Fibroblast of the conjunctiva (primary cell): ENCODE measurements at regions not wholly inside any gene's neighbourhood (a gene's known extent, or its start where the extent isn't known, plus 50 kb on each side); places are given as distances from the start of the nearest gene placed in this dataset.
"Not testable (repeated sequence)": the region's sequence is repeated elsewhere in the genome, so short reads cannot be mapped to it uniquely, and the experiment has no call there.

ENCODE experiments used
- DNase-seq: peaks from one replicate; pipeline ENCODE4 v3.0.0-alpha.2; 2010; ENCODE audit warnings: low read depth

DNA sequence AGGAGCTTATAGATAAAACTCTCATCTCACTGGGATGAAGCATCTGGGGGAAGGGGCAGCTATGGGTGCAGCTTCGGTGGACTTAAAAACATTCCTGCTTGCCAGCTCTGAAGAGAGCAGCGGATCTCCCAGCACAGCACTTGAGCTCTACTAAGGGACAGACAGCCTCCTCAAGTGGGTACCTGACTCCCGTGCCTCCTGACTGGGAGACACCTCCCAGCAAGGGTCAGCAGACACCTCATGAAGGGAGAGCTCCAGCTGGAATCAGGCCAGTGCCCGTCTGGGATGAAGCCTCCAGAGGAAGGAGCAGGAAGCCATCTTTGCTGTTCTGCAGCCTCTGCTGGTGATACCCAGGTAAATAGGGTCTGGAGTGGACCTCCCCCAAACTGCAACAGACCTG, 345.2 kb upstream of the SYT1 start:
- DNase-seq: no peak

DNA sequence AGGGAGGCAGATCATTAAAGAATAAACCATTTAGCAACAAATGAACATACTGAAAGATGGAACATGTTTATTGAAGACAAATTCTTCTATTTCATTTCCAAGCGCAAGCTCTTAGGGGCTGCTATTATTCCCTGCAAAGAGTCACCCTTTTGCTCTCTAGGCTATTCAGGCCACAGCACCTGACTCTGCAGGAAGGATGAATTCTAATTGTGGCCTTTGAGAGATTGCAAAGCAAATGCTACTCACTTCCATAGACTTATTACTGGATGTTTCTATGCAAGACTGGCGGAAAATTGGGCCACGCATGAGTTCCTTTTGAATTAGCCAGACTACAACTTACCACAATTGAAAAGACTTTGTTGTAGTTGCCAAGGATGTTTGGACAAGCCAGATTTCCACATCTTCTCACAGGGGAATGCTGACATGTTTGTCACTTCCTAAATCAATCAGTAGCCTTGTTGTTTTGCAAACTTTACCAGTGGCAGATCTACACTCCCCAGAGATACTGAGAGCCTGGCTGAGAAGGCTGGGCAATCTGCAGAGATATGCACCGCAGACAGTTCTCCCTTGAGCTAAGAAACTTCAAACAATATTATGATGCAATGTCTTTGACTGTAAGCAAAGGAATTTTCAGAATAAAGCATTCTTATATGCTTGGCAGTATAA, 334.3 kb upstream of the SYT1 start:
- no peak for DNase-seq

DNA sequence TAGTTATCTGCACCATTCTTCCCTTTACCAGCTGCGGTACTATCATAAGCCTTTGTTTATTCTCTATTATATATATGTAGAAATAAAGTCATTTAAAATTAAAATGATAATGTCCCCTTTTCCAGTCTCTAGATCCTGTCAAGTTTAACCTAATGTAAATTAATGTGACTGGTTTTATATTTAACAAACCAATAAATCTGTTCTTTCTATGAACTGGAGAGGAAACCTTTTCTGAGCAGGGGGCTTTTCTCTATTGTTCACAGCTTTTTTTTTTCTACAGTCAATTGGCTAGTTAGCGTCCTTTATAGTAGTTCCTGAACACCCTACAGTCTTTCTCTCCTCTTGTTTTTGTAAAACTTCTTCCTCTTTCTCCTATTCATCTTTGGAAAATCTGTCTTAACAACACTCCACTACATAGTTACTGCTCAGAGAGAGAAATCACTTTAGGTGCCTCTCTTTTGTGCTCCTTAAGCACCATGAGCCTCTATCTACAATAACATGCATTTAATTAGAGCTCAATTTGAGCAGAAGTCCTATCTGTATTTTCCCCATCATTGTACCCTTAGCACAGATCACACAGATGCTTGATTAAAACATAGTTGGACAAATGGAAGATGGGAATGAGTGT, 332.6 kb upstream of the SYT1 start:
- no peak for DNase-seq

DNA sequence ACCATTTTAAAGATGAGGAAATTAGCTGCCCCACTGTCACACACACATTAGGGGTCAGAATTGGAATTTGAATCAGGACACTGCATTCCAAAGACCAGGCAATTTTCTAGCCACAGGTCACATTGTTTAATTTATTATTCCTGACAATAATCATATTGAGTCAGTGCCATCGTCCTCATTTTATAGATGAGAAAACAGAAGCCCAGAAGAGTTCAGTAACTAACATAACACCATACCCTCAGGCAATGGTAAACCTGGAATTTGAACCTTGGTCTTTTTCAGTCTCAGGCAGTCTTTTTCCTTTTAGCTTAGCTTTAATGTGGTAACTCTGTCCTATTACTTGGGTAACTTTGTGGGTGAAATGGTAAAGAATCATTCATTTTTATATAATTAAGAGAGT, 330.3 kb upstream of the SYT1 start:
- no peak for DNase-seq

DNA sequence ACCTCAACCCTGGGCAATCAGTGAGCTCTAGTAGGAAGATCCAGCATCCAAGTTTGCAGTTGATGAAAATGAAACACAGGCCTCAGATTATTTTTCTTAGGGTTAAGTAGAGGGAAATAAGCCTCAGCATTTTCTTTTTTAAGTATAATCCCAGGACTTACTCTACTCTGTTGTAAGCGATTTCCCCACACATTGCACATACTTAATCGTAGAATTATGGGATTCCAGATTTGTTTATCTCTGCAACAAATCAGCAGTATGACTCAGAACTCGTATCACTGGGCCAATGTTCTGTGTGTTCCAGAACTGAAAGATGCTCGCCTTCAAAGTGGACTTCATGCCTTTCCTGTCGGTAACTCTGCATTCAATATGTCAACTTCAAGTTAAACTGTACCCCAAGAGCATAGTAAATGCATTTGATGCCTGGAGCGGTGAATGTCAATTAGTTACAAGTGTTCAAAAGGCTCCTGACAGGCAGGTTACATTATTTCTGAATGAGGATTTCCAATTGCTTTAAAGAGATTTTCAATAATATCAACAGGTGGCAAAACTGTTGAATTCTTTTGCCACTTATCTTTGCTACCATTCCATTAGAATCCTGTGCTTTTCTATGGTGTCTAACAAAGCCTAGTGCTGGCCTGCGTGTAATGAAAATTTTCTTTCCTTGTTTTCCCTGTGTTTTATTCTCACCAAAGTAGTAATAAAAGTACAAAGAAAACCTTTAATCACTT, 323.8 kb upstream of the SYT1 start:
- no peak for DNase-seq

DNA sequence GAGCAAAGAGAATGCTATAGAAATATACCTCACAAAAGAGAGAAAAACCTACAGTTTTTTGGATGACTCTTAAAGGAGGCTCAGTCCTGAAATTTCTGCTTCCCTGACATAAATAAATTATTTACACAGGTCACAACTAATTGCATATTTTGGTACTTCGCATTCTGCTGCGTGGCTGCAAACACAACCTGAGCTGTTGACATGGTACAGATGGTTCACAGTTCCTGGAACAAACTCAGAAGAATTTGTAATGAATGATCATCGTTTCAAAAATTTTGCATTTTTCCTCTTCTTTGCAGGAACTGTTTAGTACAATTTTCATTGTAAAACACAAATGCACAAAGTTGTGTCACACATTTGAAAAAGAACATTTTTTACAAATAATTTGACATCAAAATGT, 313.7 kb upstream of the SYT1 start:
- no peak for DNase-seq

DNA sequence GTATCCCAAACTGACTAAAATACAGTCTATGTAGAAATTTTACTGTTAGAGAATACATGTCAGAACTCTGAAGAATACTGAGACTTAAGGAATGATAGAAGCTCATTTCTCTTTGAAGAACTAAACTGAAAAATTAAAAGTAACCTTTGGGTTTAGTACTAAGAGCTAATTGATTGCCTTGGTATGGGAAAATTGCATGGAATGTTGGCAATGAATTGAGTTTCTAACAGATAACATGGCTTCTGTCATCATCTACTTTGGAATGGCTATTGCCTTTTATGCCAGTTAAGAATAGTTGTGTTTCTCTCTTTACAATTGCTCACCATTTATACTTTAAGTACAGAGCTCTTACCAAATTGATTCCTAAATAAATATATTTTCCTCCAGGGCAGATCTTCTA, 308.8 kb upstream of the SYT1 start:
- DNase-seq: no peak

DNA sequence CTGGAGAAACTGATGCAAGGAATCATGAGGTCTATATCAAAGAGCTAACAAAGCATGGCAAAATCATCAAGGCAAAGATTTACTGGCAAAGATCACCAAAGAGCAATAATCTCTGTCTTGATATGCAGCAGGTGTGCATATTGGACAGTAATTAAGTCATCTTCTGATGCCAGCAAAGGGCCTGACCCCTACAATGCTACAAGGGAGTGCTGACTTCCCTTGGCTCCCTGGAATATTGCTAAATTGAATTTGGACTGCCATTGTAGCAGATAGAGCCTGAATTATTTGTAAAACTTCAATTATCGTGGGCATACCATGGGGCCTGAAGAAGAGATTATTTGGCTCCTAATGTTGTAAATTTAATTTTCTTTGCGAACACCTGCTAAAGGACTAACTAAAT, 307.9 kb upstream of the SYT1 start:
- DNase-seq: no peak

DNA sequence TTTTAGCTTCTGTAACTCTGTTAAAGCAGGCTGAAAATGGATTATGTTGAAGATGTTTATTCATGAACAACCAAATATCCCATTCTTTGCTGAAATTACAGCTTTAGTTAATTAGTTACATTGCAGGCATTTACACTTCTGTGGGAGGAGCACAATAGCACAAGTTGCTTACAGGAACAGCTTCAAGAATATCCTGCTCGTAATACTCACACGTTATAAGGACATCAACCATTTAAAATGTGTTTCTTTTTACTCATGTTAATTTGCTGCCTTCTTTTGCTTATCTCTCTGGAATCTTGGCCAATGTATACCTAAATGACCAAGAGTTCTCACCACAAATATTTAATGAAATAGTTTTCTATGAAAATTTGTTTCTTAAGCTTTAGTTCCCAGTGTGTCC, 305.2 kb upstream of the SYT1 start:
- no peak for DNase-seq

DNA sequence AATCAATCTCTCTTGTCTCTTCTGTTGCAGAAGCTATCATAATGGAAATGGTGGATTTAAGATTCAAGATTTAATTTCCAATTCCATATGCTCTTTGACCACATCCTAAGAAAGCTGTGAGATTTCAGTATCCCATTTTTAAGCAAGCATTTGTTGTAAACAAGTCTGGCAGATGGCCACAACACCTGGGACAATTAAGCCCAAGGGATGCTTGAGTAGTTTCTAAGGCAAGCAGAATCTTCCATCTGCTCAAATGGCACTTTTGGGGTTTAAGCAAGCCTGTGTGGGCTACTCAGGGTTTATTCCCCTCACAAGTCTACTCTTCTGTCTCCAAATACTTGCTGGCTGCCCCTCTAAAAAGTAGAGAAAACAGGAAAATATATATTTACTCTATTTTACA, 304.7 kb upstream of the SYT1 start:
- DNase-seq: no peak

DNA sequence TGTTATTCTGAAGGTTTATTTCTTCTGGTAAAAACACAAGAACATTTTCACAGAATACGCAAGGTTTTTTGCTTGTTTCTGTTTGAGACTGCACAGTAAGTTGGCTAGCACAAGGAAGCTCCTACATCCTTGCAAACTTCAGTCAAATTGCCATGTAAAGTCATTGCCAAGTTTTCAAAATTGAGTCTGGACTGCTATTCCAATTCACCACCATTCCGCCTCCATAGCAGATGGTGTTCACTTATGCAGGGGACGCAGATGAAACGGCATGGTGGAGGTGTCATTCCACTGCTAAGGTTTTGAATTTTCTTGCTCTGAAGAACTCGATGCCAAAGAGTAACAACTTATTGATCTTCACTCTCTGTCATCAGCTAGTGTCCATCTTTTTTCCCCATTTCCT, 303.9 kb upstream of the SYT1 start:
- DNase-seq: no peak

DNA sequence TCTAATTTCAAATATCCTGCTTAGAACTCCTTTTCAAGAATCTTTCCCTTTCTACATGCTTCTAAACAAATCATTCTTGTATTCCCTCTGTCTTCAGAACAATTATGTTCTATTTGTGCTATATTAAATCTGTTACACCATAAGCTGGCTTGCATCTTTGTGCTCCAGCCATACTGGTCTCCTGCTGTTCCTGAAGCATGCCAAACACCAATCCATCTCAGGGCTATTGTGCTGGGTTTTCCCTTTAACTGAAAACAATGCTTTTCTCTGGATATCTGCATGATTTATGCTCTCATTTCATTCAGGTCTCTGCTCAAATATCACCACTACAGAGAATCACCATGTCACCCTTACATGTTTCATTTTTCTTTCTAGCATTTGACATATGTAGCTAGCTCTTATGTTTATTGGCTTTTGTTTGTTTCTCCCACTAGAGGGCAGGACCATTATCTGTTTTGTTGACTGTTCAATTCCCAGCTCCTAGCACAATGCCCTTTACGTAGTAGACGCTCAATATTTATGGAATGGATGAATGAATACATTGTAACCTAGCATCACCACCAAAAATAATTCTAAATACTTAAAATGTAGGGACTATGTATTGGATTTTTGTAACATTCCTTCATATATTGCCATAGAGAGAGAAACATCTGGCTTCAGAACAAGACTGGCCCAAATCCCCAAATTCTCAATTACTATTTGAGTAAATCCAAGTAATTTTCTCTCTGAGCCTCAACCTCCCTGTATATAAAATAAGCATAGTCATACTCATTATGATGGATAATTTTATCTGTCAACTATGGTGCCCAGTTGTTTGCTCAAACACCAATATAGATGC, 302.0 kb upstream of the SYT1 start:
- peak; percentile 3 for DNase-seq

DNA sequence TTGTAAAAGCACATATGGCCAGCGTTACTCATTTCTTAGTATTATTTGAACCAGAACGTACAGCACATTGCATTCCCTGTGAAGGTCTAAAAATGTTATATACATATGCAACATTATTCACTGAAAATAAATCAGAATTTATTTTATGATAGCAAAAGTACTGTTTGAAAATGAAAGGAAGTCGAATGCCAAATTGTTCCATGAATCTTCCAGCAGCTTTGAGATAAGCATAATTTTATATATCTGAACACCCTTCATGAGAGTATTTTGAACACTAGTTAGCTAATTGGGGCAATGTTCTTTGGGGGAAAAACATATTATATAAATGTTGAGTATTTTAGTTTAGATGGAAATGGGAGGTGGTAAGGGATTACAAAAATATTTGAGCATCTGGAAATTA, 300.7 kb upstream of the SYT1 start:
- no peak for DNase-seq

DNA sequence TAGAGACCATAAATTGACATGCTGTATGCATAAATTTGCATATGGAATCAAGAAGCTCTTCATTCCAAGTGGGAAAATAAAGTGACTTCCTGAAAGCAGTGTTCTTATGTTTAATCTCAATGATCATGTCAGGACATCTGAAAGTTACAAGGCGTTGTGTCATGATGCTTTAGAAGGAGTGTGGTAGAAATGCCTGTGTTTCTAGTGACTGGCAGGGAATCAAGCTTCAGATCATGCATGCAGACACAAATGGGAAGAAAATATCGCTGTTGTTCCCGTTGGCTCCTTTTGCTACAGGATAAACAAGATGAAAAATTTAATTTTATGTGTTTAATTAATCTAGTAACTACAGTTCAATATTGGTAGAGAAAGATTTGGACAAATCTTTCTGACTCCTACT, 298.1 kb upstream of the SYT1 start:
- no peak for DNase-seq

DNA sequence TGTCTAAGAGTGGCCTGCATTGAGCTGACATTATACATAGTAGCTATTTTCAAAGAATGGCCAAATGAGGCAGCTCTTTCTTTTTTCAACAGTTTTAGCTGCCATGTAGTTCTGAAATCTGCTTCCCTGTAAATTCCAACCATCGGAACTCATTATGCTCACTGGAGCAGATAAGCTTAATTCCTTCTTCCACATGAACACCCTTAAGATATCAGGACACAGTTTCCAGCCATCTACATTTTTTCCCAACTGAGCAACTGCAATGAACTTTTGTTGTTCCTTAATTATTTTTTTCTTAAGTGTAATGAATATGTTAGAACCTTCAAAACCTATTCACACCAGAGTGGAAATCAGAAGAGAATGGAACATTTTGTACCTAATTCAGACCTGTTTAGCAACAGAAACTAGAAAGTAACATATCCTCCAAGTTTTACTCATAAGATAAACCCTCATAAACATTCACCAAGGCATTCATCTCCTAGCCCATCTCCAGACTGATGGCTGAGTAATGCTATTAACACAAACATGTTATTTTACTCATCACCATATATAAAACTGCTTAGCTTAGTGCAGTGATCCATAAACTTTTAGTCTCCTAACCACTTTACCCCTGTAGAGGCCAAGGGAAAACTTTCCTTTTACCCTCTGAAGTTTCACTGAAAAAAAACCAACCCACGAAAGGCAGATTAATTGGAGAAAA, 296.1 kb upstream of the SYT1 start:
- no peak for DNase-seq

DNA sequence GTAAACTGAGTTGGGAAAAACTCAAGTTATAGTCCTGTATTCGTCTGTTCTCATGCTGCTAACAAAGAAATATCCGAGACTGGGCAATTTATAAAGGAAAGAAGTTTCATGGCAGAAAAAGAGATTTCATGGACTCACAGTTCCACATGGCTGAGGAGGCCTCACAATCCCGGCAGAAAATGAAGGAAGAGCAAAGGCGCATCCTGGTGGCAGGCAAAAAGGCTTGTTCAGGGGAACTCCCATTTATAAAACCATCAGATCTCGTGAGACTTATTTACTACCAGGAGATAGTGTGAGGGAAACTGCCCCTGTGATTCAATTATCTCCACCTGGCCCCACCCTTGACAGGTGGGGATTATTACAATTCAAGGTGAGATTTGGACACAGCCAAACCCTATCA, 292.6 kb upstream of the SYT1 start:
- no peak for DNase-seq

DNA sequence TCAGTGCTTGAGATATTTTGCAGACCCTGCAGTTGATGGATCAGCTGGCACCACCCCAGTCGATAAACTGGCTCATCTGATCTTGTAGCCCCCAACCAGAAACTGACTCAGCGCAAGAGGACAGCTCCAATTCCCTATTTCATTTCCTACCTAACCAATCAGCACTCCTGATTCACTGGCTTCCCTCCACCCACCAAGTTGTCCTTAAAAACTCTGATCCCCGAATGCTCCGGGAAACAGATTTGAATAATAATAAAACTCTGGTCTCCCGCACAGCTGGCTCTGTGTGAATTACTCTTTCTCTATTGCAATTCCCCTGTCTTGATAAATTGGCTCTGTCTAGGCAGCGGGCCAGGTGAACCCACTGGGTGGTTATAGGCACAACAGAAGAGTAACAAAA, 289.4 kb upstream of the SYT1 start:
- not testable (repeated sequence) for DNase-seq

DNA sequence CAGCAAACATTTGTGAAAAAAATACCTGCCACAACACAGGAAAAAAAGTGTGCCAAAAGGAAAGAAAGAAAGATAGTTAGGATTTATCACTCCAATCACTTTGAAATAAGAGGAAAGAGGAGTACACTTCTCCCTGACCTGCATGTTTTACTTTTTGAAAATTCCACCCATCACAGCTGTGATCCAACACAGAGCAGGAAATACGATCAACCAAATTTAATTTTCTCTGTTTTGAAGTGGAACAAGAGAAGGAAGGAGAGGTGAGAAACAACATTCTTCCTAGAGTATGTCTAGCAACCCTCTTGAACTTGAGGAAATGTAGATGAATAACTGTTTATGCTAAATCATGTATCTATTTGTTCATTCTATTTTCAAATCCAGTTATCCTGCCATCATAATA, 284.7 kb upstream of the SYT1 start:
- DNase-seq: no peak

DNA sequence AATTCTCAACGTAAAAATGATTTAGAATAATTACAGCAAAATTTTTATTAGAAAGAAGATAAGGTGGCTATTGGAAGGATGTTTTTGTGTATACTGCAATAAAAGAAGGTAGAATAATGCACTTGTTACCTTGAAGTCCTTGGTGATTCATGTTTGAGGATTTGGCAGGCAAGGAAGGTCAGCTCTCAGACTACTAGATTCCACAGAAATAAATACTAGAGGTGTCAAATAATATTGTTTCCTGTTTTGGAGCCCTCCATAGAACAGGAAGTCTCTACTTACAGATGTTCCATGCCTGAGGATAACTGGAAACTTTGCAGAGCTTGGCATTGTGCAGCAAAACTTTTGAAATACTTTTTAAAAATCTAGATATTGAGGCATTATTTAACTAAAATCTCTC, 284.3 kb upstream of the SYT1 start:
- no peak for DNase-seq

DNA sequence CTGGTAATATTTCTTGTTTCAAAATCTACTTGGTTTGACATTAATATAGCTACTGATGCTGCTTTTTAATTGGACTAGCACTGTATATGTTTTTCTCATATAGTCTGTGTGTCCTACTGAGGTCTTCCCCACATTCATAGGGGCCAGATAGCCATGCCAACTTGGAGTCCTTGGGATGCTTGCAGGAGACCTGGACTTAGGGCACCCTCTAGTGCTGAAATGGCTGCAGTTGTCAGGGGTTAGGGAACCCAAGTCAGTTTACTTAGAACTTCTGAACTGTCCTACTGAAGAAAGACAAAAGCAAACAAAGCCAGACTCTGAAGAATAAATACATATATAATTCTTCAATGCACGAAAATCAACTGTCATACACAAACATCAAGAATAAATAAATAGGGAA, 279.9 kb upstream of the SYT1 start:
- peak; percentile 2 for DNase-seq

DNA sequence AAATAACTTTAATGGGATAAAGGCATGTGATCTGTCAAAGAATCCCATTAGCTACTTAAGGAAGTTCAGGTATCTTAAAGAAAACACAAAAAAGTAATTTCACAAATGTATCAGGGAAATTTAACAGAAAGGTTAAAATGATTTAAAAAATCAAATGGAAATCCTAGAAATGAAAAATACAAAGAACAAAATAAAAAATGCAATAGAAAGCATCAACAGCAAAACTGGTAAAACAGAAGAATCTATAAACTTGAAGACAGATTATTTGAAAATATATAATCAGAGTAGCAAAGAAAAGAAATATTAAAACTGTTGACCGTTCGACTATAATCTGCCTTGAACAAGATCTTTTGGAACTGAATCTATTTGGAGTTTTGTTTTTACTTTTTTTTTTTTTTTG, 279.4 kb upstream of the SYT1 start:
- DNase-seq: no peak

DNA sequence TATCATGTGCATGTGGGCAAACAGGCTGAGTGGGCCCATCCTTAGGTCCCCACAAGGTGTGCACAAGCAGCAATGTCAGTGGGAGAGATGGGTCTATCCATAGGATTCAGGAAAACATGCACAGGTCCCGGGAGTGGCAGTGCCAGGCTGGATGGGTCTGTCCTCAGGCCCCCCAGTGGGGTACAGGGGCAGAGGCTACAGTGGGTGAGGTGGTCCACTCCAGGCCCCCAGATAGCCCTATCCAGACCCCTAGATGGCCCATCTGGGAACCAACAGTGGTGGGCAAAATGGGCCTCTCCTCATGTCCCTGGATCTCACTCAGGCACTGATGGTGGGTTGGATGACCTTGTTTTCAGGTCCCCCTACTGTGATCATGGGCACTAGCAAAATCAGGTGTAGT, 277.8 kb upstream of the SYT1 start:
- DNase-seq: no peak
